ENCODE measurements at regions not wholly inside any gene's neighbourhood (a gene's known extent, or its start where the extent isn't known, plus 50 kb on each side); places are given as distances from the start of the nearest gene placed in this dataset.

DNA sequence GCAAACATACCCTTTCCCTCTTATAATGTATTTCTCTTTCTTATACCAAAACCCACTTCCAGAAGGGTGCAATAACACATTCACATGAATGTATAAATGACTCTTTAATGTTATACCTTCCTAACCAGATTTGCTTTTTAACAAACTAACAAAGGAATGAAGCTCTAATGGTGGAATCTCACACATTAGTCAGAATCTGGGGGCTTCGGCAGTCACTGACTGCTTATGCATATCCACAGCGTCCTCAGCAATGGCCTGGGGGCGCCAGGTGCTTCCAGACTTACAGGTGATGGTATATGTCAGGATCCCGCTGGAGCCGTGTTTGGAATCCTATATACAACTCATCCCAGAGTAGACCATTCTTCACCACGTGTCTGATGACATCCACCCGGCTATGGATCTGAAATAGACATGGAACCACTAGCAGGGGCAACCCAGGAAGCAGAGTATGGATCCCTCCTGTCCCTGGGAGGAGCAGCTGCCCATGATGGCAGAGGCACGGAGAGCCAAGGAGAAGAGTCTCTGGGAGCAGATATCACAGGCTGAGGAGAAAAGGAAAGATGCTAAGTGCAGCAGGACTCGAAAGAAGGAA is 150.8 kb upstream of the RIPOR2 start:
- no peak overlapping the region for H2AFZ ChIP-seq (ENCODE audit: control insufficient read depth, low read depth, low read length)
- intact Hi-C loops (cut with micrococcal nuclease; ENCODE audit: unreplicated experiment) (no loop called here), in situ Hi-C loops (cut with MboI) (no loop called here)
- DNase-seq (ENCODE audit: low read depth, low spot score) (no peak), FAIRE-seq (no peak), ATAC-seq (no peak)
- H3K4me1 ChIP-seq (ENCODE audit: control insufficient read depth, insufficient read depth, low read length) = no peaks in the 10 kb centered on the region; the same call in 1 of the 2 replicates
- H3K36me3 ChIP-seq (ENCODE audit: control insufficient read depth in 2 of 2, insufficient read depth in 2 of 2, low read length in 1 of 2) = peaks cover 0 to 5% of the 10 kb centered on the region in 2 experiments; a peak in 1 of 4 replicates
- H3K27me3 ChIP-seq (replicated peaks in 1 of 2; ENCODE audit: control insufficient read depth in 2 of 2, insufficient read depth in 2 of 2, low read length in 1 of 2) = no peaks in the 10 kb centered on the region
- CTCF ChIA-PET = interaction anchor here (1.1 kb wide), 1 partner anchor 471 kb away, joined by 3 read pairs; no protein-coding TSS in a partner anchor
- RAD21 ChIA-PET (ENCODE audit: unreplicated experiment) = interaction anchor here (0.6 to 1.1 kb wide), 3 partner anchors 44 to 88 kb away, joined by 3 to 5 read pairs (median 3); no protein-coding TSS in a partner anchor
- H4K20me1 ChIP-seq (ENCODE audit: control insufficient read depth, insufficient read depth) = no peaks in the 10 kb centered on the region
- SMC1A ChIA-PET (ENCODE audit: uncharacterized antibody, unreplicated experiment) = interaction anchor here (1.0 to 1.9 kb wide), 4 partner anchors 11 to 96 kb away, joined by 3 to 5 read pairs (median 4); no protein-coding TSS in a partner anchor
- no peaks in the 10 kb centered on the region for H3K9me3 ChIP-seq (replicated peaks; ENCODE audit: control insufficient read depth, insufficient read depth, low read length)
- BruUV-seq (replicated peaks) = no TSS peak
- H3K79me2 ChIP-seq (ENCODE audit: control insufficient read depth, insufficient read depth, low read length) = no peaks in the 10 kb centered on the region
- no peak overlapping the region for H3K9ac ChIP-seq (ENCODE audit: control insufficient read depth, insufficient read depth, low read length)
- H3K27ac ChIP-seq (ENCODE audit: control insufficient read depth, insufficient read depth) = no peak overlapping the region
- H3K4me2 ChIP-seq (ENCODE audit: control insufficient read depth, insufficient read depth) = no peak overlapping the region
- WGBS (ENCODE audit: insufficient coverage, insufficient replicate concordance, low lambda C conversion rate, missing lambda C conversion rate) = 83% methylated on average over 9 of the region's 9 CpGs
- POLR2A ChIA-PET = no interaction called here
- no peak overlapping the region for H3K4me3 ChIP-seq
- TF ChIP-seq, protein P1, sequence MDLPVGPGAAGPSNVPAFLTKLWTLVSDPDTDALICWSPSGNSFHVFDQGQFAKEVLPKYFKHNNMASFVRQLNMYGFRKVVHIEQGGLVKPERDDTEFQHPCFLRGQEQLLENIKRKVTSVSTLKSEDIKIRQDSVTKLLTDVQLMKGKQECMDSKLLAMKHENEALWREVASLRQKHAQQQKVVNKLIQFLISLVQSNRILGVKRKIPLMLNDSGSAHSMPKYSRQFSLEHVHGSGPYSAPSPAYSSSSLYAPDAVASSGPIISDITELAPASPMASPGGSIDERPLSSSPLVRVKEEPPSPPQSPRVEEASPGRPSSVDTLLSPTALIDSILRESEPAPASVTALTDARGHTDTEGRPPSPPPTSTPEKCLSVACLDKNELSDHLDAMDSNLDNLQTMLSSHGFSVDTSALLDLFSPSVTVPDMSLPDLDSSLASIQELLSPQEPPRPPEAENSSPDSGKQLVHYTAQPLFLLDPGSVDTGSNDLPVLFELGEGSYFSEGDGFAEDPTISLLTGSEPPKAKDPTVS (IDR thresholded peaks at IDR 0.05; ENCODE audit: low read depth, low read length) = no peak
- TF ChIP-seq CHD2 (IDR thresholded peaks at IDR 0.05; ENCODE audit: borderline replicate concordance, low read depth, low read length) (no peak), MYB (IDR thresholded peaks at IDR 0.05; ENCODE audit: borderline replicate concordance, low read depth, low read length) (no peak), SPI1 (IDR thresholded peaks at IDR 0.05; ENCODE audit: borderline replicate concordance, insufficient read depth, low read depth, low read length) (no peak), YY1 (IDR thresholded peaks at IDR 0.05; ENCODE audit: low read depth, low read length) (no peak), SREBF1 (IDR thresholded peaks at IDR 0.05; ENCODE audit: low read length) (no peak), POLR2AphosphoS2 (IDR thresholded peaks at IDR 0.05; ENCODE audit: low read depth, low read length) (no peak), MLLT1 (IDR thresholded peaks at IDR 0.05) (no peak), RCOR1 (conservative IDR thresholded peaks at IDR 0.05; ENCODE audit: low read depth, low read length) (no peak), ZNF622 (IDR thresholded peaks at IDR 0.05) (no peak), USF2 (IDR thresholded peaks at IDR 0.05; ENCODE audit: borderline replicate concordance, low read depth, low read length) (no peak), HDAC6 (IDR thresholded peaks at IDR 0.05; ENCODE audit: unreplicated experiment) (no peak), ZZZ3 (IDR thresholded peaks at IDR 0.05; ENCODE audit: control insufficient read depth, insufficient read length, low read depth) (no peak), SIN3A (IDR thresholded peaks at IDR 0.05; ENCODE audit: low read depth, low read length) (no peak), SKIL (IDR thresholded peaks at IDR 0.05; ENCODE audit: low read depth, poor library complexity, severe bottlenecking) (no peak), TCF12 (IDR thresholded peaks at IDR 0.05; ENCODE audit: low read depth, low read length) (no peak), CHD4 (IDR thresholded peaks at IDR 0.05) (no peak)
- TF ChIP-seq, protein P2, sequence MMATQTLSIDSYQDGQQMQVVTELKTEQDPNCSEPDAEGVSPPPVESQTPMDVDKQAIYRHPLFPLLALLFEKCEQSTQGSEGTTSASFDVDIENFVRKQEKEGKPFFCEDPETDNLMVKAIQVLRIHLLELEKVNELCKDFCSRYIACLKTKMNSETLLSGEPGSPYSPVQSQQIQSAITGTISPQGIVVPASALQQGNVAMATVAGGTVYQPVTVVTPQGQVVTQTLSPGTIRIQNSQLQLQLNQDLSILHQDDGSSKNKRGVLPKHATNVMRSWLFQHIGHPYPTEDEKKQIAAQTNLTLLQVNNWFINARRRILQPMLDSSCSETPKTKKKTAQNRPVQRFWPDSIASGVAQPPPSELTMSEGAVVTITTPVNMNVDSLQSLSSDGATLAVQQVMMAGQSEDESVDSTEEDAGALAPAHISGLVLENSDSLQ (IDR thresholded peaks at IDR 0.05) = no peak

Data from GM12878 (cell line).